ENCODE measurements at regions not wholly inside any gene's neighbourhood (a gene's known extent, or its start where the extent isn't known, plus 50 kb on each side); places are given as distances from the start of the nearest gene placed in this dataset.

DNA sequence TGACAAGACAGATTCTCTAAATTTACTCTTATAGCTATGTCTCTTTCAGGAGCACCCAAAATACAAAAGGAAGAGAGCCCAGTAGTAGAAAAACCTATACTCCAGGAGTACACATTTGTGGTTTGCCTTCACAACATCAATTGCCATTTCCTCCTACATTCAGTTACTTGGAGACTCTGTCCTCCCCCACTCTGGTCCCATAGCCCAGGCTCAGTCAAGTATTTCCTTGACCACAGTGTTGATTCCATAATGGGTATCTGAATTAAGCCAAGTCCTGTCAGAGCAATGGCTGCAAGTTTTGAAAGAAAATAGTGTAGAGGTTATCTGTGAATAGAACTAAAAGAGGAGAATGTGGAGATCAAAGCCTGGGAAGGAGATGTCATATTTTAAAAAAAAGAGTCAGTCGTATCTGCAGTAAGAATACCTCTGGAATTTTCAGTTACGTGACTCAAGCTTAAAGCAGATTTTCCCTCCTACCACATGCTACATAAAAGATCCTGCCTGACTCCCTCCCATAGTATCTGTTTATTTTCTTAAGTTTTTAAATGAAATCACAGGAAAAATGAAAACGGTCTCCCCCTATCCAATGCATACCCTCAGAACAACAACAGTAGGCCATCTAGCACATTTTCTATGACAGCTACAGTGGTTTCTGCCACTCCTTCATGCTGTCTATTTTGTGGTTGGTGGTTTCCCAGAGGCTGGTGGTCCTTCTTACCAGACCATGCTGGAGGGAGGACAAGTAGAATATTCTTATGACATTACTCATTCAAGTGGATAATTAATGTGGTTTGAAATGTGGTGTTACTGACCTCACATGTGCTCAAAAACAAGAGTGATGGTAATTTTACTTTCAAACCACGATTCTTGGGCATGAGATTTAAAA is 249.7 kb upstream of the TMEM161B start:
- Mint-ChIP-seq H3K4me3 (no peak overlapping the region), H3K9me3 (no peaks in the 10 kb centered on the region), H3K27me3 (ENCODE audit: low read depth, poor library complexity) (peaks cover 3% of the 10 kb centered on the region), H3K4me1 (no peaks in the 10 kb centered on the region), H3K36me3 (ENCODE audit: low read depth) (no peaks in the 10 kb centered on the region), H3K27ac (no peak overlapping the region)
- DNase-seq = no peak
- TF ChIP-seq, protein P1, sequence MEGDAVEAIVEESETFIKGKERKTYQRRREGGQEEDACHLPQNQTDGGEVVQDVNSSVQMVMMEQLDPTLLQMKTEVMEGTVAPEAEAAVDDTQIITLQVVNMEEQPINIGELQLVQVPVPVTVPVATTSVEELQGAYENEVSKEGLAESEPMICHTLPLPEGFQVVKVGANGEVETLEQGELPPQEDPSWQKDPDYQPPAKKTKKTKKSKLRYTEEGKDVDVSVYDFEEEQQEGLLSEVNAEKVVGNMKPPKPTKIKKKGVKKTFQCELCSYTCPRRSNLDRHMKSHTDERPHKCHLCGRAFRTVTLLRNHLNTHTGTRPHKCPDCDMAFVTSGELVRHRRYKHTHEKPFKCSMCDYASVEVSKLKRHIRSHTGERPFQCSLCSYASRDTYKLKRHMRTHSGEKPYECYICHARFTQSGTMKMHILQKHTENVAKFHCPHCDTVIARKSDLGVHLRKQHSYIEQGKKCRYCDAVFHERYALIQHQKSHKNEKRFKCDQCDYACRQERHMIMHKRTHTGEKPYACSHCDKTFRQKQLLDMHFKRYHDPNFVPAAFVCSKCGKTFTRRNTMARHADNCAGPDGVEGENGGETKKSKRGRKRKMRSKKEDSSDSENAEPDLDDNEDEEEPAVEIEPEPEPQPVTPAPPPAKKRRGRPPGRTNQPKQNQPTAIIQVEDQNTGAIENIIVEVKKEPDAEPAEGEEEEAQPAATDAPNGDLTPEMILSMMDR (IDR thresholded peaks at IDR 0.05) = no peak

DNA sequence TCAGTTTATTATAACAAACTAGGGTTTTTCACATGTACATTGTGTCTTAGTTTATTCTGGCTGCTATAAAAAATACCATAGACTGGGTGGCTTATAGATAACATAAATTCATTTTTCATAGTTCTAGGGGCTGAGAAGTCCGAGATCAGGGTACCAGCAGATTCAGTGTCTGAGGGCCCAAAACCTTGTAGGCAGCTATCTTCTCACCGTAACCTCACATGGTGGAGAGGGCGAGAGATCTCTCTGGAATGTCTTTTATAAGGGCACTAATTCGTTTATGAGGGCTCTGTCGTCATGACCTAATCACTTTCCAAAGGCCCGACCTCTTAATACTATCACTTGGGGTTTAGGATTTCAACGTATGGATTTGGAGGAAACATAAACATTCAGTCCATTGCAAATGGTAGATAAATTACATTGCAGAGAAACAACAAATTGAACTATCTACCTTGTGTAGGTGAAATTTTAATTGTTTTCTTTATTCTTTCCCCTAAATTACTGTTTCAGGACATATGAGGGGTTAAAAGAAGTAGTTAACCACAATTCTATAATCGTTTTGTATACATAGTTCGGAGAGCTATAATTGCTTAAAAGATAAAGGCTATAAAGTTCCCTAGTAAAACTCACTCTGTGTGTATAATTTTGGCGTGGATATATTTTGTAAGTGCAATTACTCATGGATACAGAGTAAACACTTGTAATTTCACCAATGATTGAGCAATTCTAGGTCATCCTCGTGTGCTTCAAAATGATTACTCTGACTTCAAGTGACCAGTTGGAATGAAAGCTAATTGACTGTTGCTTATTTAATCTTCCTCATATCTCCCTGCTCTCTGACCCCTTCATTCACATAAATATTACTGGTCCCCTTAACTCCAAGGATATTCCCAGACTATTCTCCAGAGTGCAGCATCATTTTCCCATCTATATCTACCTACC is 247.5 kb upstream of the TMEM161B start:
- no peaks in the 10 kb centered on the region for H3K9me3 Mint-ChIP-seq
- no peak for DNase-seq
- H3K27me3 Mint-ChIP-seq (ENCODE audit: low read depth, poor library complexity) = peaks cover 3% of the 10 kb centered on the region
- H3K36me3 Mint-ChIP-seq (ENCODE audit: low read depth) = no peaks in the 10 kb centered on the region
- no peak overlapping the region for H3K27ac Mint-ChIP-seq
- no peak overlapping the region for H3K4me3 Mint-ChIP-seq
- no peaks in the 10 kb centered on the region for H3K4me1 Mint-ChIP-seq
- TF ChIP-seq, protein P1 (IDR thresholded peaks at IDR 0.05) = no peak

DNA sequence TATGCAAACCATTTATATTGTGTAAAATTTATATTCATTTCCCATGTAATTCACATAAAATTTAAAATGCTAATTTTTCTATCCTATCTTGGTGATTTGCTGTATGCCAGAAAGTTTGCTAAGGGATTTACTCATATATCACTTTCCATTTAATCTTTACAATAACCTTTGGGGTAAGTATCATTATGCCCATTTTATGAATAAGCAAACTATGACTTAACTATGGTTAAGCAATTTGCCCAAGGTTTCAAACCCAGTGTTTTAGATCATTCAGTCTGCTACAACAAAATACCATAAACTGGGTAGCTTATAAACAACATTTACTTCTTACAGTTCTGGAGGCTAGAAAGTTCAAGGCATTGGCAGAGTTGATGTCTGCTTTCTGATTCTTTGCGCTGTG is 246.4 kb upstream of the TMEM161B start:
- H3K27me3 Mint-ChIP-seq (ENCODE audit: low read depth, poor library complexity) = peaks cover 3% of the 10 kb centered on the region
- no peaks in the 10 kb centered on the region for H3K36me3 Mint-ChIP-seq (ENCODE audit: low read depth)
- H3K9me3 Mint-ChIP-seq = no peaks in the 10 kb centered on the region
- no peak overlapping the region for H3K4me3 Mint-ChIP-seq
- TF ChIP-seq, protein P1 (IDR thresholded peaks at IDR 0.05) = no peak
- DNase-seq = no peak
- H3K4me1 Mint-ChIP-seq = no peaks in the 10 kb centered on the region
- H3K27ac Mint-ChIP-seq = no peak overlapping the region

DNA sequence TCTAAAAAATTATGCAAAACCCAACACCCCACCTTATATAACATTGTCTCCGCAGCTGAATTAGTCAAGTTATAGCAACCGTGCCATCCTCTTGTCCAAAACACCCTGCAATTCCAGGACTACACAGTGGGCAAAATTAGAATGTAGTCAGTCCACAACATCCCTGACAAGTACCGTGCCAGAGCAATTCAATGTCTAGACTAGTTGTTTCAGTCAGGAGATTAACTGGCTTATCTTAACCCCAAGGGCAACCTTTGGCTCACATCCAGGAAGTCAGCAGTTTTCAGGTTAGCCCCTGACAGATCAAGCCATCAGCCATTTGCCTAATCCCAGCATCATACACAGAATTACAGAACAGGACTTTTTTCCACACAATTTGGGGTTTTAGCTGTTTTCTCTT is 240.8 kb upstream of the TMEM161B start:
- no peak overlapping the region for H3K27ac Mint-ChIP-seq
- H3K27me3 Mint-ChIP-seq (ENCODE audit: low read depth, poor library complexity) = peaks cover 3% of the 10 kb centered on the region
- H3K4me1 Mint-ChIP-seq = peaks cover 6% of the 10 kb centered on the region
- H3K4me3 Mint-ChIP-seq = no peak overlapping the region
- TF ChIP-seq, protein P1 (IDR thresholded peaks at IDR 0.05) = no peak
- peak; percentile 13 for DNase-seq
- H3K9me3 Mint-ChIP-seq = no peaks in the 10 kb centered on the region
- H3K36me3 Mint-ChIP-seq (ENCODE audit: low read depth) = no peaks in the 10 kb centered on the region

DNA sequence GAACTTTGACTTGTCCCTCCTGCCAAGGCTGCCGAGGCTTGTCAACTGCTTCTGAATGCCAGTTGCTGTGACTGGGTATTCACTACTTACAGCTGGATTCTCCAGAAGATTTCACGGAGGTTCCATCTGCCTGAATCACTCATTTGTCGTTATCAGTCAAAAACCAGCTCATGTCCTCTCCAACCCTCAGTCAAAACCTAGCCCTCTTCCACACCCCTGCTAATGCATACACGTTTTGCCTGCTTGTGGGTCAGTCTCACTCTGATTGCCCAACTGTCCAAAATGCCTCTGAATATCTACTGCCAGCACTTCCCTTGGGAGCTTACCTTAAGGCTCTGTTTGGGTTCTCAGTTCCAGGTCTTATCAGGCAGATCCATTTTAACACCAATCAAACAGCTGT is 238.6 kb upstream of the TMEM161B start:
- Mint-ChIP-seq H3K9me3 (no peaks in the 10 kb centered on the region), H3K27ac (no peak overlapping the region), H3K4me3 (no peak overlapping the region), H3K4me1 (peaks cover 12% of the 10 kb centered on the region), H3K36me3 (ENCODE audit: low read depth) (no peaks in the 10 kb centered on the region), H3K27me3 (ENCODE audit: low read depth, poor library complexity) (no peaks in the 10 kb centered on the region)
- DNase-seq = no peak
- TF ChIP-seq, protein P1 (IDR thresholded peaks at IDR 0.05) = no peak

Measured in nephron progenitor cell (in vitro differentiated cells).